Prostate gland (tissue), 2 donors: ENCODE measurements at regions not wholly inside any gene's neighbourhood (a gene's known extent, or its start where the extent isn't known, plus 50 kb on each side); places are given as distances from the start of the nearest gene placed in this dataset.

ENCODE experiments used
- POLR2A ChIP-seq: fragments of 450-650 bp; IDR thresholded peaks from one replicate; pipeline ENCODE4 v1.6.1; 2016; ENCODE audit warnings: antibody characterized with exemption, mild to moderate bottlenecking
- POLR2AphosphoS5 ChIP-seq: sonication (generic); formaldehyde crosslinking; IDR thresholded peaks from one replicate; pipeline ENCODE4 v1.6.1; 2017; ENCODE audit warnings: antibody characterized with exemption
- TF ChIP-seq, protein P1 (sequence below), 4 experiments: fragments of 200-600 bp in 2 of 4; fragments of 450-650 bp in 2 of 4; sonication (generic) in 2 of 4; IDR thresholded peaks; 1 replicate in 3 of 4; 2 replicates in 1 of 4; pipeline ENCODE4 v1.5.1; 2016 to 2019; ENCODE audit warnings: antibody characterized with exemption in 4 of 4, mild to moderate bottlenecking in 2 of 4, moderate library complexity in 2 of 4

DNA sequence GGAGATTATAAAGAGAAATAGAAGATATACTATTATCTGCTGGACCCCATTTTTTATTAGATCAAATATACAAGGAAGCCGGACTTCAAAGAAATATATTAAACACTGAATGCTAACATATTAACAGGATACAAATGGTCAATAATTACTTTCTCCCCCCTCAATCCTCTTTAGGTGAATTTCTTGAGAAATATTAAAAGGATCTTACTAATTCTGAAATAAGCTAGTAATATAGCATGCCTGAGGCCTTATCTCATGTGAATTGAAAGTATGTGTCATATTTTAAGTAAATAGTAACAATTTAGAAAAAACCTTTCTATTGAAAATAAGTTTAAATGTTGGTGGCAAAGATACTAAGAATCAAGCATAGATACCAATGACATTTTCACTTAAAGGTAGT is 954.7 kb upstream of the MAN1A1 start:
- TF ChIP-seq, protein P1, sequence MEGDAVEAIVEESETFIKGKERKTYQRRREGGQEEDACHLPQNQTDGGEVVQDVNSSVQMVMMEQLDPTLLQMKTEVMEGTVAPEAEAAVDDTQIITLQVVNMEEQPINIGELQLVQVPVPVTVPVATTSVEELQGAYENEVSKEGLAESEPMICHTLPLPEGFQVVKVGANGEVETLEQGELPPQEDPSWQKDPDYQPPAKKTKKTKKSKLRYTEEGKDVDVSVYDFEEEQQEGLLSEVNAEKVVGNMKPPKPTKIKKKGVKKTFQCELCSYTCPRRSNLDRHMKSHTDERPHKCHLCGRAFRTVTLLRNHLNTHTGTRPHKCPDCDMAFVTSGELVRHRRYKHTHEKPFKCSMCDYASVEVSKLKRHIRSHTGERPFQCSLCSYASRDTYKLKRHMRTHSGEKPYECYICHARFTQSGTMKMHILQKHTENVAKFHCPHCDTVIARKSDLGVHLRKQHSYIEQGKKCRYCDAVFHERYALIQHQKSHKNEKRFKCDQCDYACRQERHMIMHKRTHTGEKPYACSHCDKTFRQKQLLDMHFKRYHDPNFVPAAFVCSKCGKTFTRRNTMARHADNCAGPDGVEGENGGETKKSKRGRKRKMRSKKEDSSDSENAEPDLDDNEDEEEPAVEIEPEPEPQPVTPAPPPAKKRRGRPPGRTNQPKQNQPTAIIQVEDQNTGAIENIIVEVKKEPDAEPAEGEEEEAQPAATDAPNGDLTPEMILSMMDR (IDR thresholded peaks at IDR 0.05), result no peak
- TF ChIP-seq POLR2A, result no peak
- TF ChIP-seq POLR2AphosphoS5, result no peak
